IPS DF 6.9 (cell line): ENCODE measurements at regions not wholly inside any gene's neighbourhood (a gene's known extent, or its start where the extent isn't known, plus 50 kb on each side); places are given as distances from the start of the nearest gene placed in this dataset.
"Not testable (repeated sequence)": the region's sequence is repeated elsewhere in the genome, so short reads cannot be mapped to it uniquely, and the experiment has no call there.

Source experiments
- DNase-seq: peaks from one replicate; pipeline ENCODE4 v3.0.0-alpha.2; 2013; ENCODE audit warnings: low read depth, low spot score
- H3K27ac ChIP-seq: one replicate; pipeline ENCODE4 v1.5.1; 2013; ENCODE audit warnings: low read length, control low read depth
- H3K27me3 ChIP-seq: 2 replicates; pipeline ENCODE4 v1.6.1; 2013; ENCODE audit warnings: mild to moderate bottlenecking, low read length; ENCODE audit not compliant: control insufficient read depth, insufficient read depth
- H3K36me3 ChIP-seq: 2 replicates; pipeline ENCODE4 v1.6.1; 2013; ENCODE audit warnings: low read length; ENCODE audit not compliant: control insufficient read depth, insufficient read depth
- H3K4me1 ChIP-seq: 2 replicates; pipeline ENCODE4 v1.6.1; 2013; ENCODE audit warnings: low read length; ENCODE audit not compliant: control insufficient read depth, insufficient read depth
- H3K4me3 ChIP-seq: 2 replicates; pipeline ENCODE4 v1.5.1; 2013; ENCODE audit warnings: mild to moderate bottlenecking, low read length
- H3K9me3 ChIP-seq: 2 replicates; pipeline ENCODE4 v1.6.1; 2013; ENCODE audit warnings: low read length, inconsistent platforms; ENCODE audit not compliant: control insufficient read depth, insufficient read depth
- WGBS: extraction: QIAGEN DNeasy Blood & Tissue Kit; methylation state at CpG from one replicate; pipeline ENCODE4 v1.1.7; 2013; ENCODE audit warnings: mixed read lengths, missing lambda C conversion rate; ENCODE audit not compliant: insufficient read length, insufficient coverage; 5-methylcytosine and 5-hydroxymethylcytosine counted together

GRCh38 chr5:62097361-62097760 lies 208.6 kb upstream of the KIF2A start:
- Histone ChIP-seq H3K36me3 (no peaks in the 10 kb centered on the region), H3K9me3 (no peaks in the 10 kb centered on the region), H3K4me3 (no peak overlapping the region), H3K27ac (no peak overlapping the region), H3K27me3 (no peaks in the 10 kb centered on the region), H3K4me1 (no peaks in the 10 kb centered on the region)
- WGBS = no CpG with 5 or more reads among the region's 5 CpGs
- DNase-seq = no peak

DNA sequence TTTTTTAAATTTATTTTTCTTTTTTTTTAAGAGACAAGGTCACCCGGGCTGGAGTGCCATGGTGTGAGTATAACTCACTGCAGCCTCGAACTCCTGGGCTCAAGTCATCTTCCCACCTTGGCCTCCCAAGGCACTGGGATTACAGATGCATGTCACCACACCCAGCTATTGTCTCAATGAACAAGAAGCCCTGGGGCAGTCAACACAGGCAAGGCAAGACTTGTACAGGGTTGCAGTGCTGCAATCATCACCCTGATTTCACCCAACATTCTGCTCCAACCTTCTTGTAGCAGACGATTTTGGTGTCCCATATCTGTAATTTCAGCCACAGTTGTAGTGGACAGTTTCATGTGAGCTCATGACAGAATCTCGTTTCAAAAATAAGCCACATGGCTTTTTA lies 205.8 kb upstream of the KIF2A start:
- no CpG with 5 or more reads among the region's 4 CpGs for WGBS
- DNase-seq = no peak
- no peaks in the 10 kb centered on the region; the same call in 1 of the 2 replicates for H3K9me3 ChIP-seq
- no peaks in the 10 kb centered on the region for H3K27me3 ChIP-seq
- H3K4me1 ChIP-seq = no peaks in the 10 kb centered on the region
- no peak overlapping the region for H3K27ac ChIP-seq
- H3K36me3 ChIP-seq = no peaks in the 10 kb centered on the region
- no peak overlapping the region for H3K4me3 ChIP-seq

DNA sequence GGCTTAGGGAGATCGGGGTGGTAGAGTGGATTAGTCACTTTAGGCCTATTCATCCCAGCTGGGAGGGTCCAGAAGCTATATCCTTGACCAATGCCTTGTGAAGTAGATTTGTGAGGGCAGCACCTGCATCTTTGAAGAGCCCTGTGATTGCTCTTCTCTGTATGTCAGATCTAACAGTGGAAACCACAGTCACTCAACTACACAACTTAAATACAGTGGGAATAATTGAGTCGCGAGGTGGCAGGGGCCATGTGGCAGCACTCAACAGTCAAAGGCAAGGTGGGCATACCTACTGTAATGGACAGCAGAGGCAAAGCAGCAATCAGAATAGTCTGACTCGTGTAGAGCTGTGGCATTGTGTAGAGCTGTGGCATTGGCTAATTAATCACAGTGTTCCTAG lies 202.1 kb upstream of the KIF2A start:
- DNase-seq, H3K4me3 ChIP-seq, H3K27ac ChIP-seq, H3K36me3 ChIP-seq, H3K4me1 ChIP-seq, H3K9me3 ChIP-seq, H3K27me3 ChIP-seq: not testable (repeated sequence)
- no CpG with 5 or more reads among the region's 4 CpGs for WGBS

- Histone ChIP-seq H3K27me3 (no peaks in the 10 kb centered on the region), H3K9me3 (no peaks in the 10 kb centered on the region), H3K27ac (no peak overlapping the region), H3K4me1 (no peaks in the 10 kb centered on the region; the same call in 1 of the 2 replicates), H3K4me3 (no peak overlapping the region), H3K36me3 (no peaks in the 10 kb centered on the region)
- DNase-seq = no peak
These were observed 194.6 kb upstream of the KIF2A start for GRCh38 chr5:62111428-62111827.

DNA sequence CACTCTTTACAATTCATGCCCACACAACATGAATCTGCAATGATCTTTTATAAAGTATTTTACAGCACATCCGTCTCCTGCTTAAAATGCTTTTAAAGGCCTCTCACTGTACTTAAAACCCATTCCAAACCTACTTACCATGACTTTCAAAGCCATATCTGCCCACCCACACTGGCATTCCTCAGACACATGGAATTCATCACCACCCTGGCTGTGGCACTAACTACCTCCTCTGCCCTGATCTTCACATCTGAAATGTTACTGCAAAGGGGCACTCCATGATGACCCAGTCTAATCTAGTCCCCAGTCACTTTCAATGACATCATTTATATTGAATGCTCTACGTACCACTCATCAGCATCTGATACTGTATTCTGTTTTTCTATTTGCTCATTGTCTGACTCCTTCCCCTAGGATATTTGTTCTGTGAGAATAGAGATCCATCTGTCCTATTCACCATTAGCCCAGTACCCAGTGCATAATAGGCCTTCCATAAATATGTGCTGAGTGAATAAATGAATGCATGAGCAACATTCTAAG lies 193.2 kb upstream of the KIF2A start:
- no peaks in the 10 kb centered on the region; the same call in 1 of the 2 replicates for H3K4me1 ChIP-seq
- DNase-seq = no peak
- H3K4me3 ChIP-seq = no peak overlapping the region
- H3K36me3 ChIP-seq = no peaks in the 10 kb centered on the region
- H3K27ac ChIP-seq = no peak overlapping the region
- H3K27me3 ChIP-seq = no peaks in the 10 kb centered on the region
- WGBS = no CpG with 5 or more reads among the region's 2 CpGs
- no peaks in the 10 kb centered on the region for H3K9me3 ChIP-seq

DNA sequence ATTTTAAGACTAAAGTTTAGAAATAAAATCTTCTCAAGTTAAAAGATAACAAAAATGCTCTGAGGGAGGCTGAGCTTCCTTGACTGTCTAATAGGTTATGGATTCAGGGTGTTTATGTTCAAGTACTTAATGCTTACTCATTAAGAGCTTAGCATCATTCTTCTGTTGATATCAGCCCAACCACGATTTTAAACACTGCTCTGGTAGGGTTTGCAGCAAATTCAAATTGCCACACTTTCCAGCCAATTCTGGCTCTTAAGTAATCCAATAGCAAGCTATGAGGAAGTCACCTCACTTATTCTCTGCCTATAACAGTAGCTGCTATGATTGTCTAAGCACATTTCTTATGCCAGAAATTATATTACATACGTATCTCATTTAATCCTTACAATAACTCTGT lies 191.0 kb upstream of the KIF2A start:
- no peak for DNase-seq
- Histone ChIP-seq H3K36me3 (no peaks in the 10 kb centered on the region), H3K27ac (no peak overlapping the region), H3K4me1 (no peaks in the 10 kb centered on the region; the same call in 1 of the 2 replicates), H3K4me3 (no peak overlapping the region), H3K27me3 (no peaks in the 10 kb centered on the region), H3K9me3 (no peaks in the 10 kb centered on the region)
- no CpG with 5 or more reads among the region's 2 CpGs for WGBS

DNA sequence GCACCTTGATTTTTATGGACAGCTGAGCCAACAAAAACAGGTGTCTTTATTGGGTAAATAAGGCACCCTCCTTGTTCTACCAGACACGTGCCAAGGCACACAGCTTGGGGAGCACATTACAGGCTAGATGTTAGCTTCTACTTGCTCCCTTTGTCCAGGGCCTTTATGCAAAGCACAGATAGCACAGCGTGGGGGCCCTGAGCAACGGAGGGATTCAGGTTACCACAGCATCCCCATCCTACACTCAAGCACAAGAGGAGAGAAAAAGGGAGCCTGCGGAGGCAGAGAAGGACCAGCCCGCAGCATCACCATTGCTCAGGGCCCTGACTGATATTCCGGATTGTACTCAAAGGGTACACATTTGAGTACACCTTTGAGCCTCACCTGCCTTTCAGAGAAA lies 181.7 kb upstream of the KIF2A start:
- WGBS = no CpG with 5 or more reads among the region's 6 CpGs
- DNase-seq = no peak
- H3K36me3 ChIP-seq = no peaks in the 10 kb centered on the region

GRCh38 chr5:62126090-62126489 lies 179.9 kb upstream of the KIF2A start:
- Histone ChIP-seq H3K4me1 (no peaks in the 10 kb centered on the region), H3K27ac (no peak overlapping the region), H3K4me3 (no peak overlapping the region), H3K9me3 (no peaks in the 10 kb centered on the region), H3K27me3 (no peaks in the 10 kb centered on the region), H3K36me3 (no peaks in the 10 kb centered on the region)
- WGBS = no CpG with 5 or more reads among the region's 2 CpGs
- no peak for DNase-seq

More for the DNA sequence above, 181.7 kb upstream of the KIF2A start:
- H3K9me3 ChIP-seq = no peaks in the 10 kb centered on the region
- no peak overlapping the region for H3K27ac ChIP-seq
- no peaks in the 10 kb centered on the region for H3K27me3 ChIP-seq
- no peaks in the 10 kb centered on the region for H3K4me1 ChIP-seq
- no peak overlapping the region for H3K4me3 ChIP-seq

GRCh38 chr5:62127098-62127736 lies 178.8 kb upstream of the KIF2A start:
- no CpG with 5 or more reads among the region's 2 CpGs for WGBS
- no peak for DNase-seq

GRCh38 chr5:62130107-62130506 lies 175.9 kb upstream of the KIF2A start:
- Histone ChIP-seq H3K9me3 (no peaks in the 10 kb centered on the region), H3K4me3 (no peak overlapping the region), H3K4me1 (no peaks in the 10 kb centered on the region), H3K27ac (no peak overlapping the region), H3K27me3 (no peaks in the 10 kb centered on the region), H3K36me3 (no peaks in the 10 kb centered on the region)
- WGBS = no CpG with 5 or more reads among the region's 3 CpGs
- DNase-seq = no peak

More at GRCh38 chr5:62127098-62127736, 178.8 kb upstream of the KIF2A start:
- H3K4me1 ChIP-seq = no peaks in the 10 kb centered on the region
- H3K27ac ChIP-seq = no peak overlapping the region
- H3K4me3 ChIP-seq = no peak overlapping the region
- no peaks in the 10 kb centered on the region for H3K36me3 ChIP-seq
- no peaks in the 10 kb centered on the region for H3K9me3 ChIP-seq
- no peaks in the 10 kb centered on the region for H3K27me3 ChIP-seq

DNA sequence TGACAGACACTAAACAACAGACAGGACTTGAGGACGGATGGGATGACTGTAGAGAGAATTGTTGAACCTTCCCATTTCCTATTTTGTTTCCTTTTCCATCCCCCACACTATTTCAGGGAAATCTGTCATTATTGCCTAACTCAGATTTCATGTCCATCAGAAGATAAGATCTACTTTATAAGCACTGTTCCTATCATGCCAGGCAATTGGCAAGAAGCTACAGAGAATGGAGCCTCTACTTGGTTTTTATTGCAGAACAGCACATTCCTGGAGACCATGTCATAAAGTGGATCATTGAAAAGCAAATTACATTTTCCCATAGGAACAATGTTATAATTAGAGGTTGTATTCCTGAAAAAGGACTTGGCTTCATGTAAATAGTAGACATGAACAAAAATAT lies 173.7 kb upstream of the KIF2A start:
- no peak overlapping the region for H3K27ac ChIP-seq
- no CpG with 5 or more reads among the region's 1 CpG for WGBS
- no peaks in the 10 kb centered on the region for H3K36me3 ChIP-seq
- H3K4me3 ChIP-seq = no peak overlapping the region
- no peak for DNase-seq
- no peaks in the 10 kb centered on the region for H3K27me3 ChIP-seq
- no peaks in the 10 kb centered on the region for H3K4me1 ChIP-seq
- no peaks in the 10 kb centered on the region for H3K9me3 ChIP-seq
